HepG2 (cell line): ENCODE measurements at regions not wholly inside any gene's neighbourhood (a gene's known extent, or its start where the extent isn't known, plus 50 kb on each side); places are given as distances from the start of the nearest gene placed in this dataset.

Experiments used
- ATAC-seq: fragments of 200-7000 bp; cut with Tn5 transposase; 3 replicates; pipeline ENCODE4 v1.9.1; 2020; ENCODE audit warnings: mild to moderate bottlenecking, moderate library complexity
- BruUV-seq: library from RNA; stranded (reverse); fragments of 400-500 nt; replicated peaks from 2 replicates; lab custom pipeline; 2021; lab: Mats Ljungman, UMichigan
- CTCF ChIA-PET: fragments of 300-600 bp; formaldehyde crosslinking; extraction: SDS; loops from one replicate; lab custom pipeline; 2021; ENCODE audit warnings: low total read pairs, inconsistent platforms, low intra/inter-chr PET ratio; lab: Yijun Ruan, JAX
- POLR2A ChIA-PET: fragments of 350-600 bp; sonication (Branson Sonifier 250); formaldehyde crosslinking; loops from one replicate; lab custom pipeline; 2020; ENCODE audit warnings: antibody characterized with exemption, inconsistent platforms; lab: Yijun Ruan, JAX
- DNase-seq: peaks from one replicate; pipeline ENCODE4 v3.0.0-alpha.2; 2015; ENCODE audit warnings: low spot score
- FAIRE-seq: peaks from 3 replicates; lab custom pipeline; 2011; peaks lifted over from hg19 to GRCh38; lab: Jason Lieb, UNC
- H2AFZ ChIP-seq: one replicate; pipeline ENCODE4 v1.6.1; 2011; ENCODE audit warnings: low read length, inconsistent platforms
- H3K27ac ChIP-seq: fragments of 300-600 bp; 3 replicates; pipeline ENCODE4 v1.8.0; 2011; ENCODE audit warnings: mixed run types, mild to moderate bottlenecking, mixed read lengths, low read length, inconsistent platforms; ENCODE audit not compliant: insufficient read depth; ENCODE audit errors: extremely low read length
- H3K27me3 ChIP-seq, 2 experiments: fragments of 200-600 bp in 1 of 2; 2 replicates in 1 of 2; 3 replicates in 1 of 2; pipeline versions ENCODE4 v1.6.0 to v1.8.0; 2011; ENCODE audit warnings: low read length in 2 of 2, mild to moderate bottlenecking in 2 of 2, moderate library complexity in 2 of 2, inconsistent platforms in 1 of 2; ENCODE audit not compliant: insufficient read depth in 2 of 2, control insufficient read depth in 1 of 2
- H3K36me3 ChIP-seq, 2 experiments: fragments of 200-600 bp in 1 of 2; replicated peaks in 1 of 2; 2 replicates in 1 of 2; 3 replicates in 1 of 2; pipeline versions ENCODE4 v1.5.1 to v1.8.0; 2011; ENCODE audit warnings: low read length in 2 of 2, inconsistent platforms in 1 of 2; ENCODE audit not compliant: insufficient read depth in 2 of 2, control insufficient read depth in 1 of 2
- H3K4me1 ChIP-seq: 2 replicates; pipeline ENCODE4 v1.5.1; 2012; ENCODE audit warnings: low read length, inconsistent platforms; ENCODE audit not compliant: insufficient read depth
- H3K4me2 ChIP-seq: 2 replicates; pipeline ENCODE4 v1.6.0; 2011; ENCODE audit warnings: low read depth, low read length, inconsistent platforms
- H3K4me3 ChIP-seq, 3 experiments: fragments of 200-600 bp in 1 of 3; sonication (generic), shearing (Covaris generic) in 1 of 3; replicated peaks in 1 of 3; 2 replicates each; pipeline ENCODE4 v1.5.1; 2011 to 2016; ENCODE audit warnings: low read length in 3 of 3, inconsistent platforms in 2 of 3, low read depth in 2 of 3, mild to moderate bottlenecking in 2 of 3, control low read depth in 1 of 3, mixed read lengths in 1 of 3; ENCODE audit not compliant: insufficient read depth in 1 of 3
- H3K79me2 ChIP-seq: one replicate; pipeline ENCODE4 v1.6.1; 2011; ENCODE audit warnings: low read length, inconsistent platforms; ENCODE audit not compliant: insufficient read depth
- H3K9ac ChIP-seq: 2 replicates; pipeline ENCODE4 v1.6.0; 2011; ENCODE audit warnings: mild to moderate bottlenecking, low read depth, low read length, inconsistent platforms; ENCODE audit not compliant: insufficient read depth
- H3K9me3 ChIP-seq: 2 replicates; pipeline ENCODE4 v1.5.1; 2012; ENCODE audit warnings: mild to moderate bottlenecking, low read length
- H4K20me1 ChIP-seq: 2 replicates; pipeline ENCODE4 v1.6.0; 2011; ENCODE audit warnings: inconsistent platforms, mild to moderate bottlenecking, low read length, moderate library complexity; ENCODE audit not compliant: insufficient read depth
- ATAD3A ChIP-seq: sonication (generic); formaldehyde crosslinking; IDR thresholded peaks from 2 replicates; pipeline ENCODE4 v1.4.0; 2020; ENCODE audit warnings: missing genetic modification reagents
- ATF7-NPFF ChIP-seq: sonication (generic); formaldehyde crosslinking; IDR thresholded peaks from 2 replicates; pipeline ENCODE4 v1.8.1; 2023; ENCODE audit warnings: mild to moderate bottlenecking, low read depth, missing genetic modification reagents, moderate library complexity
- DDIT3 ChIP-seq: sonication (generic); formaldehyde crosslinking; IDR thresholded peaks from 2 replicates; pipeline ENCODE4 v1.4.0; 2020; ENCODE audit warnings: mild to moderate bottlenecking, missing genetic modification reagents
- ETV6 ChIP-seq: sonication (generic); formaldehyde crosslinking; conservative IDR thresholded peaks from 2 replicates; pipeline ENCODE4 v1.4.0; 2020; ENCODE audit warnings: missing genetic modification reagents
- JUNB ChIP-seq: sonication (generic); formaldehyde crosslinking; IDR thresholded peaks from 2 replicates; pipeline ENCODE4 v1.8.0; 2022; ENCODE audit warnings: missing genetic modification reagents, mild to moderate bottlenecking, borderline replicate concordance
- PHB2 ChIP-seq: fragments of 450-650 bp; IDR thresholded peaks from 2 replicates; pipeline ENCODE4 v1.6.1; 2018; ENCODE audit not compliant: partially characterized antibody
- REST ChIP-seq, 2 experiments: IDR thresholded peaks; 2 replicates each; pipeline ENCODE4 v1.6.1; 2011 to 2012; ENCODE audit warnings: low read length in 2 of 2, borderline replicate concordance in 1 of 2, low read depth in 1 of 2, mild to moderate bottlenecking in 1 of 2, moderate library complexity in 1 of 2
- SATB2 ChIP-seq: sonication (generic); formaldehyde crosslinking; IDR thresholded peaks from 2 replicates; pipeline ENCODE4 v1.5.0; 2020; ENCODE audit warnings: missing genetic modification reagents
- SKI ChIP-seq: fragments of 450-650 bp; IDR thresholded peaks from one replicate; pipeline ENCODE4 v1.6.1; 2018; ENCODE audit warnings: mild to moderate bottlenecking; ENCODE audit not compliant: partially characterized antibody
- SMYD3 ChIP-seq: sonication (generic); formaldehyde crosslinking; IDR thresholded peaks from 2 replicates; pipeline ENCODE4 v1.8.1; 2023; ENCODE audit warnings: mild to moderate bottlenecking, missing genetic modification reagents
- TBX2 ChIP-seq: sonication (generic); formaldehyde crosslinking; IDR thresholded peaks from 2 replicates; pipeline ENCODE4 v1.5.0; 2020; ENCODE audit warnings: missing genetic modification reagents, mild to moderate bottlenecking, borderline replicate concordance
- TGIF2 ChIP-seq: IDR thresholded peaks from 2 replicates; pipeline ENCODE4 v1.6.1; 2016; ENCODE audit warnings: control low read depth, missing compliant biosample characterization
- ZFP90 ChIP-seq: sonication (generic); formaldehyde crosslinking; IDR thresholded peaks from 2 replicates; pipeline ENCODE4 v1.8.0; 2022; ENCODE audit warnings: missing genetic modification reagents, mild to moderate bottlenecking, inconsistent platforms, borderline replicate concordance
- ZGPAT ChIP-seq: IDR thresholded peaks from 2 replicates; pipeline ENCODE4 v1.6.1; 2016; ENCODE audit warnings: mild to moderate bottlenecking
- ZNF101 ChIP-seq: sonication (generic); formaldehyde crosslinking; IDR thresholded peaks from 2 replicates; pipeline ENCODE4 v1.4.0; 2020; ENCODE audit warnings: mild to moderate bottlenecking, low read depth, missing genetic modification reagents, borderline replicate concordance
- ZNF136 ChIP-seq: sonication (generic); formaldehyde crosslinking; IDR thresholded peaks from 2 replicates; pipeline ENCODE4 v1.8.1; 2022; ENCODE audit warnings: low read depth, mild to moderate bottlenecking, moderate library complexity, missing genetic modification reagents
- ZNF652 ChIP-seq: IDR thresholded peaks from 2 replicates; pipeline ENCODE4 v1.6.1; 2016; ENCODE audit warnings: low read depth, borderline replicate concordance
- WGBS: methylation state at CpG from one replicate; pipeline ENCODE4 v1.1.6; 2017; ENCODE audit warnings: low lambda C conversion rate; 5-methylcytosine and 5-hydroxymethylcytosine counted together
- in situ Hi-C: cut with HindIII; loops from 2 replicates; pipeline ENCODE4 v1.10.0; 2017; ENCODE audit warnings: low pct_unique_long_range_greater_than_20kb; ENCODE audit not compliant: extremely low pct_ligation_motif_present
- intact Hi-C: fragments of 100-400 bp; cut with micrococcal nuclease; formaldehyde crosslinking; loops from one replicate; pipeline ENCODE4 v1.10.0; 2022; ENCODE audit not compliant: unreplicated experiment

GRCh38 chr7:45977256-45977780 lies 56.2 kb upstream of the IGFBP3 start:
- 96% methylated on average over 4 of the region's 4 CpGs for WGBS
- H3K4me1 ChIP-seq, result peaks cover 74% of the 10 kb centered on the region

GRCh38 chr7:45976485-45976856 lies 55.4 kb upstream of the IGFBP3 start:
- POLR2A ChIA-PET, result no interaction called here
- peaks cover 83% of the 10 kb centered on the region for H3K4me1 ChIP-seq
- DNase-seq (no peak), ATAC-seq (no peak), FAIRE-seq (no peak)
- no peak overlapping the region for H3K4me2 ChIP-seq
- BruUV-seq, result no TSS peak
- H3K9ac ChIP-seq, result no peak overlapping the region
- CTCF ChIA-PET, result no interaction called here
- no peaks in the 10 kb centered on the region for H3K79me2 ChIP-seq
- no peaks in the 10 kb centered on the region for H4K20me1 ChIP-seq
- H3K27me3 ChIP-seq, result no peaks in the 10 kb centered on the region
- H3K36me3 ChIP-seq, result no peaks in the 10 kb centered on the region
- TF ChIP-seq ATAD3A (CRISPR knock-in tag) (no peak), ZFP90 (no peak), ZGPAT (CRISPR knock-in tag) (no peak), ZNF652 (CRISPR knock-in tag) (no peak), PHB2 (no peak), ATF7-NPFF (CRISPR knock-in tag) (no peak), TBX2 (CRISPR knock-in tag) (no peak), REST (IDR thresholded peaks at IDR 0.05; ENCODE audit: borderline replicate concordance in 1 of 2, low read depth in 1 of 2, low read length in 2 of 2) (no peak), SKI (no peak), ZNF101 (CRISPR knock-in tag) (no peak)
- TF ChIP-seq, all 625 proteins: peak for 0
- WGBS, result 74% methylated on average over 3 of the region's 3 CpGs
- intact Hi-C loops (no loop called here), in situ Hi-C loops (no loop called here)
- Histone ChIP-seq H2AFZ (no peak overlapping the region), H3K27ac (no peak overlapping the region), H3K4me3 (no peak overlapping the region), H3K9me3 (no peaks in the 10 kb centered on the region)

More at GRCh38 chr7:45977256-45977780, 56.2 kb upstream of the IGFBP3 start:
- H3K9ac ChIP-seq, result no peak overlapping the region
- intact Hi-C loops, result no loop called here
- H3K27me3 ChIP-seq, result no peaks in the 10 kb centered on the region
- H3K36me3 ChIP-seq, result no peaks in the 10 kb centered on the region
- POLR2A ChIA-PET, result no interaction called here
- CTCF ChIA-PET, result no interaction called here
- H3K9me3 ChIP-seq, result peaks cover 3% of the 10 kb centered on the region
- FAIRE-seq (no peak), DNase-seq (no peak), ATAC-seq (no peak)
- no peak overlapping the region for H3K4me2 ChIP-seq
- H4K20me1 ChIP-seq, result no peaks in the 10 kb centered on the region
- in situ Hi-C loops, result no loop called here
- H3K79me2 ChIP-seq, result no peaks in the 10 kb centered on the region
- H2AFZ ChIP-seq, result no peak overlapping the region
- TF ChIP-seq ETV6 (CRISPR knock-in tag) (no peak), JUNB (no peak), SMYD3 (CRISPR knock-in tag) (no peak), ZNF136 (CRISPR knock-in tag) (no peak), DDIT3 (CRISPR knock-in tag) (no peak), SATB2 (CRISPR knock-in tag) (no peak), TGIF2 (CRISPR knock-in tag) (no peak)
- no TSS peak for BruUV-seq
- no peak overlapping the region for H3K4me3 ChIP-seq
- H3K27ac ChIP-seq, result no peak overlapping the region
